Stromal cell of bone marrow (primary cell): ENCODE measurements at regions not wholly inside any gene's neighbourhood (a gene's known extent, or its start where the extent isn't known, plus 50 kb on each side); places are given as distances from the start of the nearest gene placed in this dataset.

Source experiments
- DNase-seq: peaks from one replicate; pipeline ENCODE4 v3.0.0-alpha.2; 2012; ENCODE audit warnings: low read depth

GRCh38 chr4:15370296-15370695 lies 57.5 kb upstream of the C1QTNF7 start:
- DNase-seq: no peak

GRCh38 chr4:15373363-15373762 lies 54.5 kb upstream of the C1QTNF7 start:
- no peak for DNase-seq

- no peak for DNase-seq
Measured at GRCh38 chr4:15374656-15375055, 53.2 kb upstream of the C1QTNF7 start.

- no peak for DNase-seq
Measured at GRCh38 chr4:15375667-15376066, 52.2 kb upstream of the C1QTNF7 start.

GRCh38 chr4:15376145-15376544 lies 51.7 kb upstream of the C1QTNF7 start:
- no peak for DNase-seq

GRCh38 chr4:15376594-15376993 lies 51.2 kb upstream of the C1QTNF7 start:
- no peak for DNase-seq
